Activated CD4-positive, CD25-positive, alpha-beta regulatory T cell treated with anti-CD3 and anti-CD28 coated beads, Interleukin-2, amount 50 U/mL, for 72 hours (primary cell): ENCODE measurements at regions not wholly inside any gene's neighbourhood (a gene's known extent, or its start where the extent isn't known, plus 50 kb on each side); places are given as distances from the start of the nearest gene placed in this dataset.
"Not testable (repeated sequence)": the region's sequence is repeated elsewhere in the genome, so short reads cannot be mapped to it uniquely, and the experiment has no call there.

Experiments
- DNase-seq: peaks from one replicate; pipeline ENCODE4 v3.0.0; 2021

DNA sequence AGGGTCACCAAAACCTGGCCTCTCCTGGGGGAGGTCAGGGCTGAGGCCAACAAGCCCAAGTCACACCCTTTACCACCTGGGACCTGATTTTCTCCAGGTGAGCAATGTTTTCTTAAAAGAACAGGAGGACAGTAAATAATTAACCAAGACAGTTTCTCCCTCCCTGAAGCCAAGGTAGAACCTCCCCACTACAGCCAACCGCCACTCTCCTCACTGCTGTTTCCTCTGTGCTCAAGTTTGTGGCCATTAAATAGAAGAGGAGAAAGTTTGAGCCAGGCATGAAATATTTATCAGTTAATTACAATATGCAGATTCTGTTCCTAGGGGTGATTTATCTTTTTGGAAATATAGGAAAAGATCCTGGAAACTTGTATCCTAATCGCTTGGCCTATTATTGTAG is 150.6 kb upstream of the ANKRD20A1 start:
- not testable (repeated sequence) for DNase-seq

- not testable (repeated sequence) for DNase-seq
Observed at GRCh38 chr9:67711429-67711828, 147.3 kb upstream of the ANKRD20A1 start.

DNA sequence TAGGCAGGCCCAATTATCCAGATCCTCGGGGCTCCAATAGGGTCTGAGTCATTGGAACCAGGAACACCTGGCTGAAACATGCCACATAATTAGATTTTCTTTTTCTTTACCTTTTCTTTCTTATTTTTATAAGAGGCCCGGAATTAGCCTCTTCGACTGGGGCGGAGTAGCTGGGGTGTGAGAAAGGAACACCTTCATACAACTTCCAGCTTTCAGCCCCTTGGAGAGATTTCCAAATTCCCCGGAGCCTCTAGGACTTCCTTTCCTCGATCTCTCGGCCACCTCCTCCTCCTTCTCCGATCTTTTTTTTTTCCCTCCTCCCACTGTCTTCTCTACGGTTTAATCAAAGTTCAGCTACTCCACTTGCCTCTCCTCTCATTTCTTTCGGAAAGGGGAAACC is 146.8 kb upstream of the ANKRD20A1 start:
- not testable (repeated sequence) for DNase-seq

DNA sequence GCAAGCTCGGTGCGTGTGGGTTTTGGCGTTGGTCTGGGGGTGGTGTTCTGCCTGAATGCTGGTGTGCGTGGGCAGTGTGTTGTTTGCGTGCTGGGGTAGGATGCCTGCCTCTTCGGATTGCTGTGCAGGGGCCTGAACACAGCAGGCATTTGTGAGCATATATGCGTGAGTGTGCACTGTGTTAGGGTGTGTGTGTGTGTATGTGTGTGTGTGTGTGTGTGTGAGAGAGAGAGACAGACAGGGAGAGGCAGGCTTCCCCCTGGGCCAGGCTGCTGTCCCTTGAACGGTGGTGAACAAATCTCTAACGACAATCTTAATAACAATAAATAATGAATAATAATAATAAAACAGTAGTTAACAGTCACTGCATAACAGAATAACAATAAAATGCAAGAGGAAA is 145.8 kb upstream of the ANKRD20A1 start:
- not testable (repeated sequence) for DNase-seq

GRCh38 chr9:67717830-67718388 is 140.8 kb upstream of the ANKRD20A1 start:
- peak; percentile 31 for DNase-seq

DNA sequence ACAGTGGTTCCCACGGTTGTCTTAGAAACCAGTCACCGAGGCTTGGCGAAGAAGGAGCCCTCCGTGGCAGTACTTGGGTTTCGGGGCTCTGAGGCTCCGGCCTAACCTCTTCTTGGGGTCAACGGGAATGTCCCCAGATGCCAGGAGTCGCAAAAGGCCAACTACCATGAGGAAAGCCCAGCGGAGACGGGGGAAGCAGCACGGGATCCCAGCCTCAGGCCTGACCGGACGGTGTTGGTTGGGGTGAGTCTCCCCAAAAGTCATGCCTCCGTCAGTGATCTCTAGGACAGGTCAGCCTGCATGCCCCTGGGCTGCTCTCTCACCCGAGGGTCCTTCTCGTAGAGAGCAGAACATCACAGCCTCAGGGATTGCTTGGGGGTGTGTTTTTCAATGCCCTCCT is 138.2 kb upstream of the ANKRD20A1 start:
- DNase-seq = not testable (repeated sequence)

DNA sequence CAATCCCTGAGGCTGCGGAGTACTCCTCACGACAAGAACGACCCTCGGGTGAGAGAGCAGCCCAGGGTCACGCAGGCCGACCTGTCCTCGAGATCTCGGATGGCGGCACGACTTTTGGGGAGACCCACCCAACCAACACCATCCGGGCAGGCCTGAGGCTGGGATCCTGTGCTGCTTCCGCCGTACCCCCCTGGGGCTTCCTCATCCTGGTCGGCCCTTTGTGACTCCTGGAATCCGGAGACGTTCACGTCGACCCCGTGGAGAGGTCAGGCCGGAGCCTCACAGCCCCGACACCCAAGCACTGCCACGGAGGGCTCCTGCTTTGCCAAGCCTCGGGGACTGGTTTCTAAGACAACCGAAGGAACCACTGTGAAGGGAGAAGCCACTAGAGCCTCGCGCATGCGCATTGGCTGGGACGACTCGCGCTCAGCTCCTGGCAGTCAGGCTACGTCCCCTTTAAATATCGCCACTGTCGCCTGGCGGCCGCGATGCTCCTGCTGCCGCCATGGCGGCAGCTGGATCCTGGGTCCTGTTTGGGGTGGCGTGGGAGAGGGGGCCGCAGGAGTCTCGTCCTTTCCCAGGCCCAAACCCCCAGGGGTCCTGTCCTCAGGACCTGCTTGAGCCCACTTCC is 136.2 kb upstream of the ANKRD20A1 start:
- not testable (repeated sequence) for DNase-seq

DNA sequence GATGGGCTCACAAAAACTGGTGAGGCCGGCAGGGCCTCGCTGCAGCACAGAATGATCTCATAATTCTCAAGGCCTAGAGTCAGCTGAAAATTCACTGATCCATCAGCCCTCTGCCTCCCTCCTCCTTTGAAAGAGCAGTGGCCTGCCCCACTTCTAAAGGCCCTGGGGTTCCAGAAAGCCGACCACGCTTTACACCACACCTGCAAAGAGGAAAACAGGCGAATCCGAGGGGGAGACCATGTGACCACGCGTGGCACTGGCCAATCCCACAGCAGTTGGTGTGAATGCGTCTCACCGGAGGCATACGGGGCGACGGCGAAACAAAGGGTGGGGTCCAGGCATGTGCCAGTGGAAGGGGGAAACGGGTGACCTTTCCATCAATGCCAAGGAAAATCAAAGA is 135.5 kb upstream of the ANKRD20A1 start:
- not testable (repeated sequence) for DNase-seq

DNA sequence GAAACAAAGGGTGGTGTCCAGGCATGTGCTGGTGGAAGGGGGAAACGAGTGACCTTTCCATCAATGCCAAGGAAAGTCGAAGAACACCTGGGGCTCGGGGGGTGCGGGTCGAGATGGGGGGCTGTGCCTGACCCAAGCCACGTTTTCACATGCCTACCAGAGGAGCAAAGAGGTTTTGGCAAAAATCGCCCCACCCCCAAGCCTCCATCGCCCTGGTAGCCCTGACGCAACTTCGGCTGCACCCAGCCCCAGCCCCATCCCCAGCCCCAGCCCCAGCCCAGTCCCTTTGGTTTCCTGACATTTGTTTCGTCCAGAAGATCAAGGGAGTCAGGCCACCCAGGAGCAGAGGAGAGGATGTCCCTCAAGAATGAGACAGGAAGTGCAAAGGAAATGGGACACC is 133.8 kb upstream of the ANKRD20A1 start:
- DNase-seq = peak; percentile 29

GRCh38 chr9:67726213-67726988 is 132.3 kb upstream of the ANKRD20A1 start:
- peak; percentile 35 for DNase-seq

GRCh38 chr9:67763133-67763532 is 95.6 kb upstream of the ANKRD20A1 start:
- not testable (repeated sequence) for DNase-seq

DNA sequence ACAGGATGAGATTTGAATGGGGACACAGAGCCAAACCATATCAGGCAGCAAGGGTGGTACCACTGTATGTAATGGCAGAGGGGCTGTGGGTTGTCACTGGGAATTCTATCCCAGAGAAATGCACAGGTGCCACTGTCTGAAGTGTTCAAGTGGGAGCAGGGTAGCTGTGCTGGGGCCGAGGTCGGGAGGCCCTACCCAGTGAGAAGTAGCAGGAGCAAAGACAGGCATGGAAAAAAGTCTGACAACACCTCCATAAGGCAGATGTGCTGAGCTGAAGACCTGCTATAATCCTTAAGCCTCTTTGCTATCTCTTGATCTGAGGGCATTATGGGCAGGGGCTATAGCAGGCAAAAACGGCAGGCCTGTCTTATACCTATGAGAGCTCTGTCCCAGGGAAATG is 86.9 kb upstream of the ANKRD20A1 start:
- DNase-seq = not testable (repeated sequence)

- not testable (repeated sequence) for DNase-seq
Observed at GRCh38 chr9:67800170-67800569, 58.6 kb upstream of the ANKRD20A1 start.
